H1 (cell line): ENCODE measurements at regions not wholly inside any gene's neighbourhood (a gene's known extent, or its start where the extent isn't known, plus 50 kb on each side); places are given as distances from the start of the nearest gene placed in this dataset.
"Not testable (repeated sequence)": the region's sequence is repeated elsewhere in the genome, so short reads cannot be mapped to it uniquely, and the experiment has no call there.

Source experiments
- CTCF ChIA-PET: fragments of 300-600 bp; sonication (Branson Sonifier 250); formaldehyde crosslinking; loops from one replicate; lab custom pipeline; 2021; ENCODE audit not compliant: partially characterized antibody; lab: Charles Lee
- POLR2A ChIA-PET: fragments of 300-600 bp; sonication (Branson Sonifier 250); formaldehyde crosslinking; loops from one replicate; lab custom pipeline; 2021; ENCODE audit warnings: inconsistent platforms; ENCODE audit not compliant: partially characterized antibody; lab: Charles Lee
- DNase-seq, 2 experiments: peaks; one replicate each; pipeline versions ENCODE4 v3.0.0 to v3.0.0-alpha.2; 2010 to 2022; ENCODE audit warnings: low spot score in 2 of 2, low read depth in 1 of 2, mixed read lengths in 1 of 2
- FAIRE-seq: peaks from 2 replicates; lab custom pipeline; 2011; peaks lifted over from hg19 to GRCh38; lab: Jason Lieb, UNC
- H2AFZ ChIP-seq: 2 replicates; pipeline ENCODE4 v1.8.1; 2012; ENCODE audit warnings: low read length, inconsistent platforms
- H2AK5ac ChIP-seq: 2 replicates; pipeline ENCODE4 v1.6.1; 2013; ENCODE audit warnings: low read depth, low read length
- H2BK120ac ChIP-seq: replicated peaks from 2 replicates; pipeline ENCODE3; 2013; ENCODE audit warnings: low read depth, low read length, inconsistent platforms
- H2BK12ac ChIP-seq: 2 replicates; pipeline ENCODE4 v1.6.1; 2013; ENCODE audit warnings: low read depth, low read length
- H2BK15ac ChIP-seq: 2 replicates; pipeline ENCODE4 v1.6.1; 2013; ENCODE audit warnings: low read length
- H2BK20ac ChIP-seq: 2 replicates; pipeline ENCODE4 v1.6.1; 2013; ENCODE audit warnings: low read length
- H2BK5ac ChIP-seq: 2 replicates; pipeline ENCODE4 v1.6.1; 2013; ENCODE audit warnings: low read depth, low read length
- H3K14ac ChIP-seq: 2 replicates; pipeline ENCODE4 v1.6.1; 2013; ENCODE audit warnings: inconsistent platforms; ENCODE audit not compliant: insufficient read length
- H3K18ac ChIP-seq: 2 replicates; pipeline ENCODE4 v1.6.1; 2013; ENCODE audit warnings: low read length; ENCODE audit errors: extremely low read depth
- H3K23ac ChIP-seq: 2 replicates; pipeline ENCODE4 v1.6.1; 2013; ENCODE audit warnings: inconsistent platforms; ENCODE audit not compliant: insufficient read length
- H3K23me2 ChIP-seq: 2 replicates; pipeline ENCODE4 v1.6.1; 2013; ENCODE audit warnings: low read depth, low read length
- H3K27ac ChIP-seq: 2 replicates; pipeline ENCODE4 v1.6.1; 2011; ENCODE audit warnings: low read depth, low read length, inconsistent platforms
- H3K27me3 ChIP-seq, 4 experiments: replicated peaks in 1 of 4; 1 replicate in 1 of 4; 2 replicates in 3 of 4; pipeline versions ENCODE4 v1.6.1 to v1.8.1; 2011 to 2013; ENCODE audit warnings: low read length in 3 of 4, mild to moderate bottlenecking in 3 of 4, inconsistent platforms in 2 of 4, mixed read lengths in 2 of 4, moderate library complexity in 1 of 4; ENCODE audit not compliant: control insufficient read depth in 3 of 4, insufficient read depth in 3 of 4; ENCODE audit errors: extremely low read depth in 1 of 4
- H3K36me3 ChIP-seq, 4 experiments: 2 replicates each; pipeline versions ENCODE4 v1.6.1 to v1.8.1; 2011 to 2013; ENCODE audit warnings: mild to moderate bottlenecking in 4 of 4, low read length in 3 of 4, moderate library complexity in 2 of 4, control low read depth in 1 of 4, inconsistent platforms in 1 of 4; ENCODE audit not compliant: insufficient read depth in 4 of 4, control insufficient read depth in 2 of 4
- H3K4ac ChIP-seq: replicated peaks from 2 replicates; pipeline ENCODE3; 2013; ENCODE audit warnings: low read length, low read depth, mixed read lengths, inconsistent platforms; ENCODE audit not compliant: insufficient read length
- H3K4me1 ChIP-seq, 4 experiments: replicated peaks in 1 of 4; 1 replicate in 1 of 4; 2 replicates in 3 of 4; pipeline versions ENCODE4 v1.6.1 to v1.8.1; 2011 to 2013; ENCODE audit warnings: low read length in 3 of 4, inconsistent platforms in 2 of 4, mixed read lengths in 1 of 4; ENCODE audit not compliant: insufficient read depth in 4 of 4, control insufficient read depth in 3 of 4
- H3K4me2 ChIP-seq, 2 experiments: 2 replicates each; pipeline versions ENCODE4 v1.6.1 to v1.8.1; 2011 to 2013; ENCODE audit warnings: low read depth in 2 of 2, low read length in 2 of 2, control low read depth in 1 of 2, inconsistent platforms in 1 of 2, mild to moderate bottlenecking in 1 of 2; ENCODE audit not compliant: insufficient read depth in 1 of 2
- H3K4me3 ChIP-seq, 4 experiments: fragments of 200-600, 300-600 bp in 1 of 4; sonication (generic), shearing (Covaris generic), sonication (Bioruptor Twin) in 1 of 4; 2 replicates each; pipeline versions ENCODE4 v1.5.1 to v1.8.1; 2011 to 2016; ENCODE audit warnings: low read length in 4 of 4, low read depth in 3 of 4, control low read depth in 2 of 4, inconsistent platforms in 2 of 4, mild to moderate bottlenecking in 2 of 4, mixed read lengths in 1 of 4, moderate library complexity in 1 of 4; ENCODE audit not compliant: insufficient read depth in 2 of 4; ENCODE audit errors: extremely low read depth in 1 of 4
- H3K56ac ChIP-seq: replicated peaks from 2 replicates; pipeline ENCODE3; 2013; ENCODE audit warnings: low read depth, mild to moderate bottlenecking, mixed read lengths, low read length, inconsistent platforms; ENCODE audit not compliant: insufficient read length
- H3K79me1 ChIP-seq: 2 replicates; pipeline ENCODE4 v1.6.1; 2013; ENCODE audit warnings: low read depth, low read length, control low read depth
- H3K79me2 ChIP-seq, 2 experiments: 2 replicates each; pipeline versions ENCODE4 v1.6.1 to v1.8.1; 2012 to 2013; ENCODE audit warnings: low read length in 2 of 2, mild to moderate bottlenecking in 2 of 2, inconsistent platforms in 1 of 2; ENCODE audit not compliant: insufficient read depth in 2 of 2, control insufficient read depth in 1 of 2
- H3K9ac ChIP-seq, 4 experiments: replicated peaks in 1 of 4; 1 replicate in 1 of 4; 2 replicates in 3 of 4; pipeline versions ENCODE4 v1.6.1 to v1.8.1; 2011 to 2013; ENCODE audit warnings: low read depth in 3 of 4, low read length in 3 of 4, control low read depth in 2 of 4, mild to moderate bottlenecking in 2 of 4, moderate library complexity in 2 of 4, inconsistent platforms in 1 of 4; ENCODE audit errors: extremely low read depth in 1 of 4
- H3K9me3 ChIP-seq, 2 experiments: 2 replicates each; pipeline versions ENCODE4 v1.6.1 to v1.8.1; 2012 to 2013; ENCODE audit warnings: mild to moderate bottlenecking in 2 of 2, moderate library complexity in 2 of 2, control low read depth in 1 of 2, inconsistent platforms in 1 of 2, low read depth in 1 of 2, low read length in 1 of 2, mixed read lengths in 1 of 2; ENCODE audit not compliant: insufficient read depth in 2 of 2
- H4K20me1 ChIP-seq, 2 experiments: replicated peaks in 1 of 2; 2 replicates each; pipeline versions ENCODE3 to v1.8.1; 2011 to 2013; ENCODE audit warnings: inconsistent platforms in 2 of 2, low read length in 2 of 2, mild to moderate bottlenecking in 1 of 2; ENCODE audit not compliant: insufficient read depth in 2 of 2, control insufficient read depth in 1 of 2
- H4K5ac ChIP-seq: 2 replicates; pipeline ENCODE4 v1.6.1; 2013; ENCODE audit warnings: low read length, low read depth, mixed read lengths, inconsistent platforms; ENCODE audit not compliant: insufficient read length
- H4K8ac ChIP-seq: 2 replicates; pipeline ENCODE4 v1.8.0; 2013; ENCODE audit warnings: mild to moderate bottlenecking, moderate library complexity, low read length, inconsistent platforms; ENCODE audit not compliant: insufficient read depth; ENCODE audit errors: extremely low read depth
- H4K91ac ChIP-seq: replicated peaks from 2 replicates; pipeline ENCODE3; 2013; ENCODE audit warnings: low read length, mixed read lengths, inconsistent platforms; ENCODE audit not compliant: insufficient read length
- WGBS, 2 experiments: shearing (Covaris generic) in 1 of 2; methylation state at CpG; one replicate each; pipeline versions ENCODE4 v1.1.6 to v1.1.7; 2013 to 2015; ENCODE audit warnings: low lambda C conversion rate in 2 of 2, mixed read lengths in 2 of 2, inconsistent platforms in 1 of 2, low coverage in 1 of 2, missing lambda C conversion rate in 1 of 2; ENCODE audit not compliant: insufficient replicate concordance in 2 of 2, insufficient coverage in 1 of 2, insufficient read length in 1 of 2; ENCODE audit errors: extremely low coverage in 1 of 2, missing lambda C conversion rate in 1 of 2; 5-methylcytosine and 5-hydroxymethylcytosine counted together

DNA sequence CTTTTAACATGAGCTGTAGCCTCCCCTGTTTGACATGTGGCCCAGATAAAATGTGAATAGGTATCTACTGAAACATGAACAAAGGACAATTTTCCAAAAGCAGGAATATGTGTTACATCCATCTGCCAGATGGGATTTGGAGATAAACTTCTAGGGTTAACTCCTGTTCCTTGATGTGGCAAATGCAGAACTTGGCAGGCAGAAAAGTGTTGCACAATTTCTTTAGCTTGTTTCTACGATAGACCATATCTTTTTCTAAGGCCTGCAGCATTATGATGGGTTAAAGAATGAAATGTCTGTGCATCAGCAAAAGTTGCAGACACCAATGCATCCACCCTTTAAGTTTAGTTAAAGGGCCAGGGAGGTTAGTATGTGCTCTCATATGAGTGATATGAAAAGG is 96.8 kb downstream of the CPXCR1 start:
- POLR2A ChIA-PET, H3K4me2 ChIP-seq, H4K91ac ChIP-seq, H2BK5ac ChIP-seq, H3K9me3 ChIP-seq, FAIRE-seq, H2AFZ ChIP-seq, CTCF ChIA-PET, H3K4ac ChIP-seq, H3K56ac ChIP-seq, H2AK5ac ChIP-seq, H4K5ac ChIP-seq, H3K4me1 ChIP-seq, H3K79me1 ChIP-seq, H3K23ac ChIP-seq, DNase-seq, H2BK15ac ChIP-seq, H3K9ac ChIP-seq, H4K20me1 ChIP-seq, H3K27me3 ChIP-seq, H4K8ac ChIP-seq, H3K14ac ChIP-seq, H2BK20ac ChIP-seq, H3K4me3 ChIP-seq, H2BK12ac ChIP-seq, H3K79me2 ChIP-seq, H2BK120ac ChIP-seq, H3K23me2 ChIP-seq, H3K27ac ChIP-seq, H3K36me3 ChIP-seq, H3K18ac ChIP-seq: not testable (repeated sequence)
- WGBS, 2 experiments = 100% methylated on average over 1 of the region's 1 CpG; no CpG with 5 or more reads in 1 of the 2 experiments
